H9 (cell line): ENCODE measurements at regions not wholly inside any gene's neighbourhood (a gene's known extent, or its start where the extent isn't known, plus 50 kb on each side); places are given as distances from the start of the nearest gene placed in this dataset.

Experiments used
- DNase-seq: peaks from one replicate; pipeline ENCODE4 v3.0.0-alpha.2; 2017
- H2AFZ ChIP-seq: one replicate; pipeline ENCODE4 v1.6.1; 2013; ENCODE audit warnings: mild to moderate bottlenecking, low read length, control low read depth, moderate library complexity
- H2AK5ac ChIP-seq: 2 replicates; pipeline ENCODE4 v1.6.1; 2013; ENCODE audit warnings: low read length, control low read depth, mixed read lengths; ENCODE audit not compliant: insufficient read length
- H2BK120ac ChIP-seq: one replicate; pipeline ENCODE4 v1.6.1; 2013; ENCODE audit warnings: low read depth, mild to moderate bottlenecking, low read length, control low read depth, inconsistent platforms; ENCODE audit not compliant: poor library complexity, severe bottlenecking
- H2BK12ac ChIP-seq: 2 replicates; pipeline ENCODE4 v1.6.1; 2013; ENCODE audit warnings: low read length, control low read depth, mixed read lengths, low read depth; ENCODE audit not compliant: insufficient read length
- H2BK15ac ChIP-seq: 2 replicates; pipeline ENCODE4 v1.6.1; 2013; ENCODE audit warnings: low read depth, low read length, control low read depth
- H2BK20ac ChIP-seq: one replicate; pipeline ENCODE4 v1.6.1; 2013; ENCODE audit warnings: low read depth, mild to moderate bottlenecking, low read length, control low read depth, inconsistent platforms; ENCODE audit not compliant: poor library complexity, severe bottlenecking
- H2BK5ac ChIP-seq: 2 replicates; pipeline ENCODE4 v1.6.1; 2013; ENCODE audit warnings: low read length, control low read depth, mixed read lengths; ENCODE audit not compliant: insufficient read length
- H3K14ac ChIP-seq: 2 replicates; pipeline ENCODE4 v1.6.1; 2013; ENCODE audit warnings: low read length, control low read depth; ENCODE audit not compliant: insufficient read depth
- H3K18ac ChIP-seq: 2 replicates; pipeline ENCODE4 v1.6.1; 2013; ENCODE audit warnings: low read depth, mild to moderate bottlenecking, mixed read lengths, low read length, control low read depth; ENCODE audit not compliant: insufficient read length
- H3K23ac ChIP-seq: 2 replicates; pipeline ENCODE4 v1.6.1; 2013; ENCODE audit warnings: low read length, control low read depth, mixed read lengths, low read depth; ENCODE audit not compliant: insufficient read length
- H3K23me2 ChIP-seq: 2 replicates; pipeline ENCODE4 v1.6.1; 2013; ENCODE audit warnings: low read depth, mild to moderate bottlenecking, mixed read lengths, low read length, control low read depth; ENCODE audit not compliant: insufficient read length, poor library complexity, severe bottlenecking
- H3K27ac ChIP-seq: 2 replicates; pipeline ENCODE4 v1.5.1; 2013; ENCODE audit warnings: low read length, control low read depth, mixed read lengths, low read depth; ENCODE audit not compliant: insufficient read length
- H3K27me3 ChIP-seq: 2 replicates; pipeline ENCODE4 v1.6.1; 2013; ENCODE audit warnings: low read length, control low read depth, inconsistent platforms; ENCODE audit not compliant: insufficient read depth
- H3K4ac ChIP-seq: 2 replicates; pipeline ENCODE4 v1.6.1; 2013; ENCODE audit warnings: low read depth, mild to moderate bottlenecking, control low read depth, inconsistent platforms, low read length, moderate library complexity
- H3K4me1 ChIP-seq: 2 replicates; pipeline ENCODE4 v1.6.1; 2013; ENCODE audit warnings: low read length, control low read depth, inconsistent platforms; ENCODE audit not compliant: insufficient read depth
- H3K4me2 ChIP-seq: 2 replicates; pipeline ENCODE4 v1.6.1; 2013; ENCODE audit warnings: low read length, control low read depth, mixed read lengths; ENCODE audit not compliant: insufficient read length, insufficient read depth
- H3K56ac ChIP-seq: 2 replicates; pipeline ENCODE4 v1.6.1; 2013; ENCODE audit warnings: low read depth, mild to moderate bottlenecking, mixed read lengths, low read length, control low read depth; ENCODE audit not compliant: insufficient read length
- H3K79me1 ChIP-seq: 2 replicates; pipeline ENCODE4 v1.6.1; 2013; ENCODE audit warnings: low read depth, mild to moderate bottlenecking, moderate library complexity, low read length, control low read depth, inconsistent platforms; ENCODE audit not compliant: insufficient read depth, poor library complexity, severe bottlenecking
- H3K79me2 ChIP-seq: 2 replicates; pipeline ENCODE4 v1.6.1; 2013; ENCODE audit warnings: low read length, control low read depth, inconsistent platforms; ENCODE audit not compliant: insufficient read depth
- H3K9ac ChIP-seq: 2 replicates; pipeline ENCODE4 v1.6.1; 2013; ENCODE audit warnings: low read length, control low read depth, mixed read lengths; ENCODE audit not compliant: insufficient read length; ENCODE audit errors: extremely low read depth
- H3K9me3 ChIP-seq: one replicate; pipeline ENCODE4 v1.6.1; 2013; ENCODE audit warnings: low read depth, low read length, inconsistent platforms; ENCODE audit not compliant: control insufficient read depth
- H3T11ph ChIP-seq: one replicate; pipeline ENCODE4 v1.6.1; 2013; ENCODE audit warnings: mild to moderate bottlenecking, low read length, control low read depth, inconsistent platforms
- H4K20me1 ChIP-seq: one replicate; pipeline ENCODE4 v1.6.1; 2013; ENCODE audit not compliant: control insufficient read depth, insufficient read length, insufficient read depth
- H4K5ac ChIP-seq: 2 replicates; pipeline ENCODE4 v1.6.1; 2013; ENCODE audit warnings: low read depth, mild to moderate bottlenecking, mixed read lengths, low read length, control low read depth; ENCODE audit not compliant: insufficient read length
- H4K8ac ChIP-seq: replicated peaks from 2 replicates; pipeline ENCODE4 v1.6.1; 2013; ENCODE audit warnings: low read length, control low read depth, mixed read lengths, low read depth; ENCODE audit not compliant: insufficient read length
- H4K91ac ChIP-seq: 2 replicates; pipeline ENCODE4 v1.6.1; 2013; ENCODE audit warnings: low read depth, mild to moderate bottlenecking, moderate library complexity, mixed read lengths, low read length, control low read depth; ENCODE audit not compliant: insufficient read length
- H3K27ac Mint-ChIP-seq, 3 experiments: 2 replicates in 2 of 3; 3 replicates in 1 of 3; pipeline ENCODE4 v1.8.0; 2020 to 2021; ENCODE audit warnings: mixed read lengths in 3 of 3, mild to moderate bottlenecking in 1 of 3, moderate library complexity in 1 of 3
- H3K27me3 Mint-ChIP-seq: 2 replicates; pipeline ENCODE4 v1.8.0; 2021; ENCODE audit warnings: low read depth, mild to moderate bottlenecking, moderate library complexity, mixed read lengths
- H3K36me3 Mint-ChIP-seq, 3 experiments: 2 replicates in 2 of 3; 3 replicates in 1 of 3; pipeline ENCODE4 v1.8.0; 2020 to 2021; ENCODE audit warnings: low read depth in 3 of 3, mixed read lengths in 3 of 3; ENCODE audit not compliant: insufficient read depth in 1 of 3
- H3K4me1 Mint-ChIP-seq, 2 experiments: 2 replicates each; pipeline ENCODE4 v1.8.0; 2020; ENCODE audit warnings: mixed read lengths in 2 of 2
- H3K4me3 Mint-ChIP-seq, 2 experiments: 2 replicates in 1 of 2; 3 replicates in 1 of 2; pipeline ENCODE4 v1.8.0; 2020 to 2021; ENCODE audit warnings: mild to moderate bottlenecking in 2 of 2, mixed read lengths in 2 of 2, moderate library complexity in 1 of 2
- H3K9me3 Mint-ChIP-seq, 2 experiments: 2 replicates in 1 of 2; 3 replicates in 1 of 2; pipeline ENCODE4 v1.8.0; 2020; ENCODE audit warnings: mild to moderate bottlenecking in 2 of 2, mixed read lengths in 2 of 2, moderate library complexity in 1 of 2
- CTCF ChIP-seq: fragments of 200-600 bp; sonication (generic); conservative IDR thresholded peaks from 3 replicates; pipeline ENCODE4 v1.8.0; 2021; ENCODE audit warnings: antibody characterized with exemption, mild to moderate bottlenecking
- WGBS: extraction: QIAGEN DNeasy Blood & Tissue Kit; methylation state at CpG from one replicate; pipeline ENCODE4 v1.1.7; 2013; ENCODE audit warnings: missing lambda C conversion rate, low lambda C conversion rate, mixed read lengths; ENCODE audit not compliant: insufficient read length; ENCODE audit errors: extremely low coverage; 5-methylcytosine and 5-hydroxymethylcytosine counted together

GRCh38 chr18:32544088-32544487 lies 73.4 kb upstream of the GAREM1 start:
- H2BK5ac ChIP-seq, result no peak overlapping the region
- Mint-ChIP-seq H3K9me3 (no peaks in the 10 kb centered on the region; a peak in 1 of 5 replicates), H3K4me1 (peaks cover 24 to 33% of the 10 kb centered on the region in 2 experiments), H3K27ac (no peak overlapping the region), H3K36me3 (no peaks in the 10 kb centered on the region; a peak in 2 of 7 replicates), H3K4me3 (no peak overlapping the region), H3K27me3 (no peaks in the 10 kb centered on the region; the same call in none of the 2 replicates)
- H4K8ac ChIP-seq, result no peak overlapping the region
- H3K27me3 ChIP-seq, result no peaks in the 10 kb centered on the region
- no peak overlapping the region for H3K23ac ChIP-seq
- H2AFZ ChIP-seq, result no peak overlapping the region
- H3K23me2 ChIP-seq, result no peaks in the 10 kb centered on the region
- no peak overlapping the region for H3K9ac ChIP-seq
- no peak overlapping the region for H3T11ph ChIP-seq
- no peak for TF ChIP-seq CTCF
- H2BK120ac ChIP-seq, result no peak overlapping the region
- no peak overlapping the region for H2AK5ac ChIP-seq
- peaks cover 2% of the 10 kb centered on the region; the same call in 1 of the 2 replicates for H3K4me1 ChIP-seq
- H4K5ac ChIP-seq, result no peak overlapping the region
- no peak overlapping the region for H3K18ac ChIP-seq
- H3K9me3 ChIP-seq, result no peaks in the 10 kb centered on the region
- no peak overlapping the region for H3K4me2 ChIP-seq
- no peak overlapping the region for H4K91ac ChIP-seq
- no peak overlapping the region for H2BK15ac ChIP-seq
- H2BK20ac ChIP-seq, result no peak overlapping the region
- no peak overlapping the region for H3K56ac ChIP-seq
- H3K79me2 ChIP-seq, result no peaks in the 10 kb centered on the region
- no peak overlapping the region for H3K4ac ChIP-seq
- H3K79me1 ChIP-seq, result no peaks in the 10 kb centered on the region
- H2BK12ac ChIP-seq, result no peak overlapping the region
- H4K20me1 ChIP-seq, result no peaks in the 10 kb centered on the region
- H3K14ac ChIP-seq, result no peak overlapping the region
- no peak for DNase-seq
- no CpG with 5 or more reads among the region's 1 CpG for WGBS
- no peak overlapping the region for H3K27ac ChIP-seq
